Neural progenitor cell (in vitro differentiated cells): ENCODE measurements at regions not wholly inside any gene's neighbourhood (a gene's known extent, or its start where the extent isn't known, plus 50 kb on each side); places are given as distances from the start of the nearest gene placed in this dataset.

Source experiments
- DNase-seq: peaks from one replicate; pipeline ENCODE4 v3.0.0-alpha.2; 2016; ENCODE audit warnings: low spot score
- H2AFZ ChIP-seq: fragments of 200-600 bp; sonication (generic); replicated peaks from 2 replicates; pipeline ENCODE4 v1.6.1; 2016; ENCODE audit warnings: antibody characterized with exemption
- H3F3A ChIP-seq: fragments of 200-600 bp; sonication (generic); 2 replicates; pipeline ENCODE4 v1.6.1; 2016; ENCODE audit warnings: antibody characterized with exemption, low read depth
- H3K27ac ChIP-seq: fragments of 200-600 bp; sonication (generic); 2 replicates; pipeline ENCODE4 v1.5.1; 2016; ENCODE audit warnings: mild to moderate bottlenecking
- H3K27me3 ChIP-seq: fragments of 200-600 bp; sonication (generic); 2 replicates; pipeline ENCODE4 v1.6.1; 2016; ENCODE audit warnings: mild to moderate bottlenecking, moderate library complexity
- H3K36me3 ChIP-seq: fragments of 200-600 bp; sonication (generic); 2 replicates; pipeline ENCODE4 v1.5.1; 2016
- H3K4me1 ChIP-seq: fragments of 200-600 bp; sonication (generic); 2 replicates; pipeline ENCODE4 v1.6.1; 2016; ENCODE audit warnings: mixed run types
- H3K4me2 ChIP-seq: fragments of 200-600 bp; sonication (generic); 2 replicates; pipeline ENCODE4 v1.6.1; 2016
- H3K4me3 ChIP-seq: fragments of 200-600 bp; sonication (generic); 2 replicates; pipeline ENCODE4 v1.5.1; 2016
- H3K79me2 ChIP-seq: fragments of 200-600 bp; sonication (generic); 2 replicates; pipeline ENCODE4 v1.6.1; 2016; ENCODE audit warnings: low read depth
- H3K9ac ChIP-seq: fragments of 200-600 bp; sonication (generic); 2 replicates; pipeline ENCODE4 v1.6.1; 2016
- H3K9me3 ChIP-seq: fragments of 200-600 bp; sonication (generic); 2 replicates; pipeline ENCODE4 v1.5.1; 2016; ENCODE audit warnings: low read depth
- H4K20me1 ChIP-seq: fragments of 200-600 bp; sonication (generic); 2 replicates; pipeline ENCODE4 v1.6.1; 2016; ENCODE audit warnings: low read depth
- H3K27ac Mint-ChIP-seq: 3 replicates; pipeline ENCODE4 v1.8.0; 2021; ENCODE audit warnings: mixed read lengths
- H3K27me3 Mint-ChIP-seq: 2 replicates; pipeline ENCODE4 v1.8.0; 2022; ENCODE audit warnings: low read depth, mild to moderate bottlenecking, inconsistent platforms, moderate library complexity, mixed read lengths; ENCODE audit not compliant: insufficient read depth
- H3K36me3 Mint-ChIP-seq: 3 replicates; pipeline ENCODE4 v1.8.0; 2021; ENCODE audit warnings: mixed read lengths
- H3K4me1 Mint-ChIP-seq: 3 replicates; pipeline ENCODE4 v1.8.0; 2021; ENCODE audit warnings: mixed read lengths
- H3K4me3 Mint-ChIP-seq: 3 replicates; pipeline ENCODE4 v1.8.0; 2021; ENCODE audit warnings: mild to moderate bottlenecking, moderate library complexity, mixed read lengths
- H3K9me3 Mint-ChIP-seq: 3 replicates; pipeline ENCODE4 v1.8.0; 2020; ENCODE audit warnings: mixed read lengths
- CTCF ChIP-seq: fragments of 200-600 bp; sonication (generic); IDR thresholded peaks from 2 replicates; pipeline ENCODE4 v1.5.1; 2017; ENCODE audit warnings: antibody characterized with exemption, mild to moderate bottlenecking
- EZH2 ChIP-seq: fragments of 200-600 bp; sonication (generic); IDR thresholded peaks from 2 replicates; pipeline ENCODE4 v1.6.1; 2017; ENCODE audit warnings: antibody characterized with exemption, mild to moderate bottlenecking, moderate library complexity
- EZH2phosphoT487 ChIP-seq: fragments of 200-600 bp; sonication (generic); IDR thresholded peaks from 2 replicates; pipeline ENCODE4 v1.6.1; 2017; ENCODE audit warnings: antibody characterized with exemption

GRCh38 chr9:90469865-90470387 is 172.7 kb downstream of the DIRAS2 start:
- H3K4me1 Mint-ChIP-seq, result peaks cover 7% of the 10 kb centered on the region
- Histone ChIP-seq H3K4me1 (peaks cover 7% of the 10 kb centered on the region), H3K4me2 (no peak overlapping the region), H3K36me3 (no peaks in the 10 kb centered on the region), H3K4me3 (no peak overlapping the region), H3F3A (no peaks in the 10 kb centered on the region), H3K79me2 (no peaks in the 10 kb centered on the region), H2AFZ (no peak overlapping the region), H3K9ac (no peak overlapping the region), H3K27me3 (no peaks in the 10 kb centered on the region), H3K27ac (no peak overlapping the region), H3K9me3 (no peaks in the 10 kb centered on the region), H4K20me1 (no peaks in the 10 kb centered on the region)
- no peak for DNase-seq
- no peak for TF ChIP-seq EZH2phosphoT487
- TF ChIP-seq EZH2, result no peak
- TF ChIP-seq CTCF, result no peak
- peaks cover 2% of the 10 kb centered on the region for H3K9me3 Mint-ChIP-seq
- peak overlapping the region; percentile 28 for H3K27ac Mint-ChIP-seq
- H3K27me3 Mint-ChIP-seq, result no peaks in the 10 kb centered on the region
- H3K4me3 Mint-ChIP-seq, result no peak overlapping the region
- no peaks in the 10 kb centered on the region for H3K36me3 Mint-ChIP-seq

GRCh38 chr9:90476058-90476457 is 166.6 kb downstream of the DIRAS2 start:
- Mint-ChIP-seq H3K27me3 (no peaks in the 10 kb centered on the region), H3K27ac (no peak overlapping the region), H3K4me3 (no peak overlapping the region), H3K9me3 (no peaks in the 10 kb centered on the region), H3K36me3 (no peaks in the 10 kb centered on the region), H3K4me1 (no peaks in the 10 kb centered on the region)
- Histone ChIP-seq H2AFZ (no peak overlapping the region), H3K79me2 (no peaks in the 10 kb centered on the region), H4K20me1 (no peaks in the 10 kb centered on the region), H3K27ac (no peak overlapping the region), H3K9ac (no peak overlapping the region), H3K27me3 (no peaks in the 10 kb centered on the region), H3K36me3 (no peaks in the 10 kb centered on the region), H3K4me3 (no peak overlapping the region), H3K9me3 (no peaks in the 10 kb centered on the region), H3K4me1 (no peaks in the 10 kb centered on the region), H3F3A (no peaks in the 10 kb centered on the region), H3K4me2 (no peak overlapping the region)
- TF ChIP-seq EZH2 (no peak), CTCF (no peak), EZH2phosphoT487 (no peak)
- DNase-seq, result no peak

- TF ChIP-seq EZH2, result no peak
- no peak for TF ChIP-seq CTCF
- TF ChIP-seq EZH2phosphoT487, result no peak
- Mint-ChIP-seq H3K4me3 (no peak overlapping the region), H3K27me3 (no peaks in the 10 kb centered on the region), H3K36me3 (no peaks in the 10 kb centered on the region), H3K9me3 (no peaks in the 10 kb centered on the region), H3K27ac (no peak overlapping the region), H3K4me1 (no peaks in the 10 kb centered on the region)
- H2AFZ ChIP-seq, result no peak overlapping the region
- H4K20me1 ChIP-seq, result no peaks in the 10 kb centered on the region
- no peak overlapping the region for H3K9ac ChIP-seq
- H3K4me3 ChIP-seq, result no peak overlapping the region
- DNase-seq, result no peak
- H3K36me3 ChIP-seq, result no peaks in the 10 kb centered on the region
- no peaks in the 10 kb centered on the region for H3K79me2 ChIP-seq
- no peak overlapping the region for H3K4me2 ChIP-seq
- H3K4me1 ChIP-seq, result no peaks in the 10 kb centered on the region
- H3K27ac ChIP-seq, result no peak overlapping the region
- no peaks in the 10 kb centered on the region for H3K27me3 ChIP-seq
- H3F3A ChIP-seq, result no peaks in the 10 kb centered on the region
- no peaks in the 10 kb centered on the region for H3K9me3 ChIP-seq
Measured at GRCh38 chr9:90477535-90477934, 165.1 kb downstream of the DIRAS2 start.
